GM12878 (cell line): ENCODE measurements at regions not wholly inside any gene's neighbourhood (a gene's known extent, or its start where the extent isn't known, plus 50 kb on each side); places are given as distances from the start of the nearest gene placed in this dataset.

ENCODE experiments used
- ATAC-seq: fragments of 200-7000 bp; cut with Tn5 transposase; 3 replicates; pipeline ENCODE4 v1.9.1; 2020; ENCODE audit warnings: mild to moderate bottlenecking, moderate library complexity
- BruUV-seq: library from RNA; stranded (reverse); fragments of 400-500 nt; replicated peaks from 2 replicates; lab custom pipeline; 2021; lab: Mats Ljungman, UMichigan
- CTCF ChIA-PET: fragments of 300-600 bp; sonication (Branson Sonifier 250); formaldehyde crosslinking; extraction: SDS; loops from one replicate; lab custom pipeline; 2021; ENCODE audit warnings: inconsistent platforms; lab: Yijun Ruan, JAX
- POLR2A ChIA-PET: fragments of 350-600 bp; formaldehyde crosslinking; extraction: SDS; loops from one replicate; lab custom pipeline; 2021; ENCODE audit warnings: inconsistent platforms; lab: Charles Lee
- RAD21 ChIA-PET: fragments of 300-600 bp; sonication (Branson Sonifier 250); formaldehyde crosslinking; loops from one replicate; lab custom pipeline; 2023; ENCODE audit warnings: antibody characterized with exemption; ENCODE audit not compliant: unreplicated experiment; lab: Charles Lee
- SMC1A ChIA-PET: fragments of 300-600 bp; sonication (Branson Sonifier 250); formaldehyde crosslinking; loops from one replicate; lab custom pipeline; 2023; ENCODE audit not compliant: unreplicated experiment, uncharacterized antibody; lab: Charles Lee
- DNase-seq: peaks from one replicate; pipeline ENCODE4 v3.0.0-alpha.2; 2011; ENCODE audit warnings: low read depth, low spot score
- FAIRE-seq: peaks from 3 replicates; lab custom pipeline; 2011; peaks lifted over from hg19 to GRCh38; lab: Jason Lieb, UNC
- H2AFZ ChIP-seq: 2 replicates; pipeline ENCODE4 v1.6.0; 2011; ENCODE audit warnings: low read depth, low read length, control low read depth; ENCODE audit not compliant: control insufficient read depth
- H3K27ac ChIP-seq: 2 replicates; pipeline ENCODE4 v1.5.1; 2011; ENCODE audit warnings: control low read depth; ENCODE audit not compliant: control insufficient read depth, insufficient read depth
- H3K27me3 ChIP-seq, 2 experiments: replicated peaks in 1 of 2; 2 replicates each; pipeline versions ENCODE4 v1.6.0 to v1.6.1; 2011; ENCODE audit warnings: low read length in 1 of 2; ENCODE audit not compliant: control insufficient read depth in 2 of 2, insufficient read depth in 2 of 2
- H3K36me3 ChIP-seq, 2 experiments: 2 replicates each; pipeline ENCODE4 v1.5.1; 2011; ENCODE audit warnings: low read length in 1 of 2; ENCODE audit not compliant: control insufficient read depth in 2 of 2, insufficient read depth in 2 of 2
- H3K4me1 ChIP-seq: 2 replicates; pipeline ENCODE4 v1.6.1; 2011; ENCODE audit warnings: mild to moderate bottlenecking, low read length, moderate library complexity, mixed read lengths; ENCODE audit not compliant: control insufficient read depth, insufficient read depth
- H3K4me2 ChIP-seq: 2 replicates; pipeline ENCODE4 v1.6.0; 2011; ENCODE audit warnings: control low read depth; ENCODE audit not compliant: control insufficient read depth, insufficient read depth
- H3K4me3 ChIP-seq: fragments of 200-600 bp; sonication (generic); 2 replicates; pipeline ENCODE4 v1.5.1; 2016
- H3K79me2 ChIP-seq: 2 replicates; pipeline ENCODE4 v1.6.0; 2011; ENCODE audit warnings: low read length; ENCODE audit not compliant: control insufficient read depth, insufficient read depth
- H3K9ac ChIP-seq: 2 replicates; pipeline ENCODE4 v1.8.0; 2011; ENCODE audit warnings: low read length, control low read depth, mixed read lengths; ENCODE audit not compliant: control insufficient read depth, insufficient read depth
- H3K9me3 ChIP-seq: replicated peaks from 3 replicates; pipeline ENCODE4 v1.5.1; 2011; ENCODE audit warnings: mild to moderate bottlenecking, low read length; ENCODE audit not compliant: control insufficient read depth, insufficient read depth
- H4K20me1 ChIP-seq: 2 replicates; pipeline ENCODE4 v1.6.0; 2011; ENCODE audit not compliant: control insufficient read depth, insufficient read depth
- ASH2L ChIP-seq: fragments of 300-600, 200-600 bp; sonication (generic); IDR thresholded peaks from 2 replicates; pipeline ENCODE4 v1.6.1; 2017; ENCODE audit warnings: low read depth, mild to moderate bottlenecking, borderline replicate concordance
- BMI1 ChIP-seq: fragments of 450-650 bp; IDR thresholded peaks from 2 replicates; pipeline ENCODE4 v1.6.1; 2016; ENCODE audit warnings: mild to moderate bottlenecking, moderate library complexity, borderline replicate concordance
- CBX3 ChIP-seq: fragments of 200-600 bp; sonication (generic); IDR thresholded peaks from 2 replicates; pipeline ENCODE4 v1.6.1; 2016; ENCODE audit warnings: low read depth, borderline replicate concordance
- CEBPZ ChIP-seq: fragments of 150-350 bp; IDR thresholded peaks from 2 replicates; pipeline ENCODE4 v1.6.1; 2016; ENCODE audit warnings: low read depth, low read length
- CHD1 ChIP-seq: IDR thresholded peaks from 2 replicates; pipeline ENCODE4 v1.6.1; 2012; ENCODE audit warnings: low read depth, low read length, improper control_type of control experiment
- EGR1 ChIP-seq, 2 experiments: IDR thresholded peaks; 1 replicate in 1 of 2; 2 replicates in 1 of 2; pipeline ENCODE4 v1.6.1; 2011 to 2012; ENCODE audit warnings: low read depth in 2 of 2, low read length in 2 of 2, borderline replicate concordance in 1 of 2, mild to moderate bottlenecking in 1 of 2, moderate library complexity in 1 of 2
- GABPA ChIP-seq: IDR thresholded peaks from 2 replicates; pipeline ENCODE4 v1.6.1; 2014; ENCODE audit warnings: antibody characterized with exemption, low read depth, mild to moderate bottlenecking, inconsistent platforms
- HDAC6 ChIP-seq: fragments of 200-600 bp; sonication (generic); IDR thresholded peaks from one replicate; pipeline ENCODE4 v1.8.0; 2017; ENCODE audit warnings: antibody characterized with exemption; ENCODE audit not compliant: unreplicated experiment
- NFIC ChIP-seq: IDR thresholded peaks from 2 replicates; pipeline ENCODE4 v1.6.1; 2012; ENCODE audit warnings: low read depth, mild to moderate bottlenecking, inconsistent platforms, low read length, moderate library complexity
- NR2C2 ChIP-seq: IDR thresholded peaks from 2 replicates; pipeline ENCODE4 v1.6.1; 2011; ENCODE audit warnings: borderline replicate concordance, low read depth; ENCODE audit not compliant: control insufficient read depth, insufficient read length
- RAD51 ChIP-seq: fragments of 450-650 bp; IDR thresholded peaks from 2 replicates; pipeline ENCODE4 v1.6.1; 2016; ENCODE audit warnings: moderate library complexity, mild to moderate bottlenecking, inconsistent platforms
- SIN3A ChIP-seq: IDR thresholded peaks from 2 replicates; pipeline ENCODE4 v1.6.1; 2012; ENCODE audit warnings: low read depth, low read length, improper control_type of control experiment
- SP1 ChIP-seq: IDR thresholded peaks from one replicate; pipeline ENCODE4 v1.6.1; 2011; ENCODE audit warnings: low read depth, low read length
- SPI1 ChIP-seq: IDR thresholded peaks from 2 replicates; pipeline ENCODE4 v1.6.1; 2011; ENCODE audit warnings: low read depth, mild to moderate bottlenecking, low read length, moderate library complexity, borderline replicate concordance; ENCODE audit not compliant: insufficient read depth
- SUZ12 ChIP-seq: fragments of 200-600 bp; sonication (generic); IDR thresholded peaks from one replicate; pipeline ENCODE4 v1.6.1; 2018; ENCODE audit warnings: antibody characterized with exemption, mild to moderate bottlenecking; ENCODE audit not compliant: unreplicated experiment
- WRNIP1 ChIP-seq: IDR thresholded peaks from 2 replicates; pipeline ENCODE4 v1.6.1; 2011; ENCODE audit warnings: low read depth, low read length, improper control_type of control experiment, borderline replicate concordance
- ZNF622 ChIP-seq: fragments of 450-650 bp; IDR thresholded peaks from 2 replicates; pipeline ENCODE4 v1.6.1; 2017; ENCODE audit warnings: mild to moderate bottlenecking, inconsistent platforms
- ZNF687 ChIP-seq: fragments of 450-650 bp; IDR thresholded peaks from 2 replicates; pipeline ENCODE4 v1.6.1; 2017; ENCODE audit warnings: mild to moderate bottlenecking, moderate library complexity
- ZSCAN29 ChIP-seq: fragments of 450-650 bp; IDR thresholded peaks from 2 replicates; pipeline ENCODE4 v1.6.1; 2017; ENCODE audit warnings: mild to moderate bottlenecking, moderate library complexity
- WGBS: methylation state at CpG from one replicate; pipeline ENCODE4 v1.1.6; 2016; ENCODE audit warnings: low lambda C conversion rate; ENCODE audit not compliant: insufficient replicate concordance, insufficient coverage; ENCODE audit errors: missing lambda C conversion rate; 5-methylcytosine and 5-hydroxymethylcytosine counted together
- in situ Hi-C: fragments of 300-500 bp; cut with MboI; formaldehyde crosslinking; loops from 9 replicates; pipeline ENCODE4 v1.14.3; 2018; ENCODE audit warnings: mixed read lengths
- intact Hi-C: fragments of 100-400 bp; cut with micrococcal nuclease; formaldehyde crosslinking; loops from one replicate; pipeline ENCODE4 v1.14.2; 2022; ENCODE audit not compliant: unreplicated experiment

- H3K9ac ChIP-seq: no peak overlapping the region
- no peaks in the 10 kb centered on the region for H3K36me3 ChIP-seq
- no peaks in the 10 kb centered on the region for H4K20me1 ChIP-seq
- no peaks in the 10 kb centered on the region for H3K9me3 ChIP-seq
- in situ Hi-C loops (no loop called here), intact Hi-C loops (no loop called here)
- no peak for FAIRE-seq
- ChIA-PET POLR2A (no interaction called here), SMC1A (no interaction called here), RAD21 (no interaction called here), CTCF (no interaction called here)
- no peak for TF ChIP-seq EGR1 (IDR thresholded peaks at IDR 0.05; ENCODE audit: borderline replicate concordance in 1 of 2, low read depth in 2 of 2, low read length in 2 of 2)
- TF ChIP-seq CBX3: no peak
- no peak for TF ChIP-seq HDAC6
- no peak for TF ChIP-seq WRNIP1
- TF ChIP-seq CHD1: no peak
- TF ChIP-seq NR2C2: no peak
- no peak for TF ChIP-seq ZNF622
- TF ChIP-seq SUZ12: no peak
- TF ChIP-seq ZNF687: no peak
- TF ChIP-seq ZSCAN29: no peak
- TF ChIP-seq ASH2L: no peak
- no peak for TF ChIP-seq BMI1
- no peak for TF ChIP-seq NFIC
- no peak for TF ChIP-seq RAD51
- no peak for TF ChIP-seq SIN3A
- no peak for TF ChIP-seq SPI1
- TF ChIP-seq SP1: no peak
- TF ChIP-seq CEBPZ: no peak
- TF ChIP-seq GABPA: no peak
- no peak overlapping the region for H3K4me3 ChIP-seq
- no TSS peak for BruUV-seq
- WGBS: 3% methylated on average over 2 of the region's 2 CpGs
- no peak overlapping the region for H2AFZ ChIP-seq
- ATAC-seq: no peak
- no peaks in the 10 kb centered on the region for H3K4me1 ChIP-seq
- H3K27me3 ChIP-seq: no peaks in the 10 kb centered on the region
- DNase-seq: no peak
- H3K79me2 ChIP-seq: no peaks in the 10 kb centered on the region
- H3K27ac ChIP-seq: no peak overlapping the region
- no peak overlapping the region for H3K4me2 ChIP-seq
These were observed 96.3 kb upstream of the KCNN2 start for GRCh38 chr5:114265432-114266060.
